K562 (cell line): ENCODE measurements at regions not wholly inside any gene's neighbourhood (a gene's known extent, or its start where the extent isn't known, plus 50 kb on each side); places are given as distances from the start of the nearest gene placed in this dataset.

Experiments used
- ATAC-seq: fragments of 200-7000 bp; cut with Tn5 transposase; 3 replicates; pipeline ENCODE4 v1.9.1; 2020; ENCODE audit warnings: moderate library complexity
- BruUV-seq: library from RNA; stranded (reverse); fragments of 400-500 nt; replicated peaks from 2 replicates; lab custom pipeline; 2021; lab: Mats Ljungman, UMichigan
- CTCF ChIA-PET: fragments of 300-600 bp; formaldehyde crosslinking; extraction: SDS; loops from one replicate; lab custom pipeline; 2021; ENCODE audit warnings: low intra/inter-chr PET ratio; lab: Yijun Ruan, JAX
- POLR2A ChIA-PET: fragments of 300-600, 350-650 bp; sonication (Branson Sonifier 250); formaldehyde crosslinking; extraction: SDS; loops from one replicate; lab custom pipeline; 2021; ENCODE audit warnings: antibody characterized with exemption, inconsistent platforms; lab: Yijun Ruan, JAX
- DNase-seq, 4 experiments: peaks; one replicate each; pipeline versions ENCODE4 v3.0.0 to v3.0.0-alpha.2; 2011 to 2018; ENCODE audit warnings: low spot score in 3 of 4, mixed read lengths in 3 of 4; ENCODE audit errors: extremely low read depth in 1 of 4
- FAIRE-seq: peaks from 2 replicates; lab custom pipeline; 2011; peaks lifted over from hg19 to GRCh38; lab: Jason Lieb, UNC
- H2AFZ ChIP-seq: 2 replicates; pipeline ENCODE4 v1.6.0; 2011; ENCODE audit warnings: low read depth, low read length, control low read depth, inconsistent platforms
- H3K27ac ChIP-seq: fragments of 200-600 bp; 3 replicates; pipeline ENCODE4 v1.8.0; 2011; ENCODE audit warnings: low read depth, mild to moderate bottlenecking, control low read depth, inconsistent platforms, low read length, moderate library complexity, mixed read lengths; ENCODE audit errors: extremely low read depth
- H3K27me3 ChIP-seq, 2 experiments: fragments of 300-600 bp in 1 of 2; 2 replicates in 1 of 2; 3 replicates in 1 of 2; pipeline versions ENCODE4 v1.6.0 to v1.8.0; 2011; ENCODE audit warnings: inconsistent platforms in 2 of 2, low read length in 2 of 2, mild to moderate bottlenecking in 1 of 2, mixed read lengths in 1 of 2, moderate library complexity in 1 of 2; ENCODE audit not compliant: control insufficient read depth in 2 of 2, insufficient read depth in 2 of 2
- H3K36me3 ChIP-seq: fragments of 300-600 bp; 3 replicates; pipeline ENCODE4 v1.8.0; 2011; ENCODE audit warnings: mild to moderate bottlenecking, low read length, inconsistent platforms; ENCODE audit not compliant: control insufficient read depth, insufficient read depth
- H3K4me1 ChIP-seq, 2 experiments: fragments of 200-600 bp in 1 of 2; replicated peaks in 1 of 2; 2 replicates in 1 of 2; 3 replicates in 1 of 2; pipeline versions ENCODE4 v1.5.1 to v1.8.0; 2011; ENCODE audit warnings: inconsistent platforms in 2 of 2, low read length in 2 of 2, mild to moderate bottlenecking in 1 of 2, mixed read lengths in 1 of 2, moderate library complexity in 1 of 2; ENCODE audit not compliant: control insufficient read depth in 2 of 2, insufficient read depth in 2 of 2
- H3K4me2 ChIP-seq: 2 replicates; pipeline ENCODE4 v1.6.1; 2011; ENCODE audit warnings: low read length, control low read depth, inconsistent platforms, mixed read lengths; ENCODE audit not compliant: insufficient read depth
- H3K4me3 ChIP-seq: fragments of 200-600 bp; sonication (generic), shearing (Covaris generic); 2 replicates; pipeline ENCODE4 v1.5.1; 2016; ENCODE audit warnings: control low read depth, inconsistent platforms
- H3K79me2 ChIP-seq: fragments of 200-600 bp; 3 replicates; pipeline ENCODE4 v1.8.0; 2011; ENCODE audit warnings: low read length, inconsistent platforms; ENCODE audit not compliant: control insufficient read depth, insufficient read depth
- H3K9ac ChIP-seq, 2 experiments: 2 replicates each; pipeline versions ENCODE4 v1.6.0 to v1.6.1; 2011; ENCODE audit warnings: low read depth in 2 of 2, low read length in 2 of 2, control low read depth in 1 of 2, inconsistent platforms in 1 of 2, mild to moderate bottlenecking in 1 of 2, mixed read lengths in 1 of 2; ENCODE audit not compliant: insufficient read depth in 1 of 2
- H3K9me1 ChIP-seq: one replicate; pipeline ENCODE4 v1.6.0; 2011; ENCODE audit warnings: inconsistent platforms, mild to moderate bottlenecking, low read length, moderate library complexity; ENCODE audit not compliant: control insufficient read depth, insufficient read depth
- H3K9me3 ChIP-seq: replicated peaks from 2 replicates; pipeline ENCODE4 v1.5.1; 2011; ENCODE audit warnings: low read depth, low read length, inconsistent platforms; ENCODE audit not compliant: control insufficient read depth, insufficient read depth
- H4K20me1 ChIP-seq: replicated peaks from 2 replicates; pipeline ENCODE4 v1.6.1; 2011; ENCODE audit warnings: low read length, inconsistent platforms, mixed read lengths; ENCODE audit not compliant: control insufficient read depth, insufficient read depth
- ATF2 ChIP-seq: sonication (generic); formaldehyde crosslinking; IDR thresholded peaks from 2 replicates; pipeline ENCODE4 v1.8.1; 2022; ENCODE audit warnings: missing genetic modification reagents
- FOXJ3 ChIP-seq: sonication (generic); formaldehyde crosslinking; IDR thresholded peaks from 2 replicates; pipeline ENCODE4 v1.4.0; 2020; ENCODE audit warnings: mild to moderate bottlenecking, missing genetic modification reagents
- FUS ChIP-seq: fragments of 200-400 bp; formaldehyde crosslinking; optimal IDR thresholded peaks from 2 replicates; pipeline ENCODE3; 2017; ENCODE audit warnings: low read depth, low read length
- HDAC3 ChIP-seq: fragments of 450-650 bp; IDR thresholded peaks from 2 replicates; pipeline ENCODE4 v1.6.1; 2018; ENCODE audit warnings: borderline replicate concordance, mild to moderate bottlenecking, moderate library complexity; ENCODE audit not compliant: partially characterized antibody
- HINFP ChIP-seq: fragments of 450-650 bp; conservative IDR thresholded peaks from 2 replicates; pipeline ENCODE4 v1.6.1; 2016; ENCODE audit warnings: missing genetic modification characterization, low read depth, mild to moderate bottlenecking, control low read depth, missing compliant biosample characterization
- RAD51 ChIP-seq: fragments of 450-650 bp; IDR thresholded peaks from 2 replicates; pipeline ENCODE4 v1.7.1; 2016; ENCODE audit warnings: low read depth, mild to moderate bottlenecking, borderline replicate concordance
- TFE3 ChIP-seq: fragments of 450-650 bp; formaldehyde crosslinking; IDR thresholded peaks from 2 replicates; pipeline ENCODE4 v1.4.0; 2020; ENCODE audit warnings: mild to moderate bottlenecking, mixed read lengths
- ZFX ChIP-seq: sonication (generic); formaldehyde crosslinking; IDR thresholded peaks from 2 replicates; pipeline ENCODE4 v1.8.0; 2022; ENCODE audit warnings: mild to moderate bottlenecking, missing genetic modification reagents, moderate library complexity
- ZNF282 ChIP-seq: sonication (generic); formaldehyde crosslinking; IDR thresholded peaks from 2 replicates; pipeline ENCODE4 v1.8.1; 2023; ENCODE audit warnings: missing genetic modification reagents
- ZNF551 ChIP-seq: fragments of 250-450 bp; sonication (Bioruptor Pico); IDR thresholded peaks from 2 replicates; pipeline ENCODE4 v1.5.0; 2021; ENCODE audit warnings: mild to moderate bottlenecking, moderate library complexity
- ZNF830 ChIP-seq: fragments of 250-450 bp; sonication (Bioruptor Pico); IDR thresholded peaks from 2 replicates; pipeline ENCODE4 v1.5.0; 2021; ENCODE audit warnings: mild to moderate bottlenecking
- WGBS: fragments of 100-300 bp; shearing (Covaris generic); methylation state at CpG from one replicate; pipeline ENCODE4 v1.1.6; 2016; ENCODE audit warnings: low coverage, mixed read lengths; ENCODE audit not compliant: insufficient coverage; ENCODE audit errors: missing lambda C conversion rate; 5-methylcytosine and 5-hydroxymethylcytosine counted together
- in situ Hi-C: fragments of 300-500 bp; cut with MboI; formaldehyde crosslinking; loops from 4 replicates; pipeline ENCODE4 v1.15.0; 2018; ENCODE audit warnings: inconsistent platforms, mixed read lengths
- intact Hi-C: fragments of 100-400 bp; cut with micrococcal nuclease; formaldehyde crosslinking; loops from 2 replicates; pipeline ENCODE4 v1.14.2; 2022

- POLR2A ChIA-PET: interaction anchor here (0.6 kb wide), 1 partner anchor 173 kb away, joined by 3 read pairs; no protein-coding TSS in a partner anchor
- Histone ChIP-seq H3K27ac (no peak overlapping the region), H3K4me1 (no peaks in the 10 kb centered on the region), H3K4me2 (no peak overlapping the region), H3K4me3 (no peak overlapping the region), H3K79me2 (no peaks in the 10 kb centered on the region), H3K27me3 (no peaks in the 10 kb centered on the region), H3K9me3 (no peaks in the 10 kb centered on the region), H2AFZ (no peak overlapping the region), H4K20me1 (no peaks in the 10 kb centered on the region), H3K9me1 (no peaks in the 10 kb centered on the region), H3K9ac (no peak overlapping the region), H3K36me3 (no peaks in the 10 kb centered on the region)
- CTCF ChIA-PET: no interaction called here
- DNase-seq: no peak
- 0% methylated on average over 1 of the region's 1 CpG for WGBS
- in situ Hi-C loops (no loop called here), intact Hi-C loops (no loop called here)
- no peak for ATAC-seq
- no peak for FAIRE-seq
- TF ChIP-seq ZNF282 (CRISPR knock-in tag): no peak
- no peak for TF ChIP-seq ZFX (CRISPR knock-in tag)
- no peak for TF ChIP-seq HDAC3
- TF ChIP-seq ZNF551 (CRISPR knock-in tag): no peak
- no peak for TF ChIP-seq HINFP
- TF ChIP-seq FOXJ3: no peak
- TF ChIP-seq ZNF830 (CRISPR knock-in tag): no peak
- no peak for TF ChIP-seq TFE3 (CRISPR knock-in tag)
- TF ChIP-seq FUS: no peak
- no peak for TF ChIP-seq RAD51
- no peak for TF ChIP-seq ATF2 (CRISPR knock-in tag)
- BruUV-seq: no TSS peak
These were observed 828.3 kb downstream of the TECRL start for GRCh38 chr4:63580796-63581475.
